ENCODE measurements at regions not wholly inside any gene's neighbourhood (a gene's known extent, or its start where the extent isn't known, plus 50 kb on each side); places are given as distances from the start of the nearest gene placed in this dataset.

DNA sequence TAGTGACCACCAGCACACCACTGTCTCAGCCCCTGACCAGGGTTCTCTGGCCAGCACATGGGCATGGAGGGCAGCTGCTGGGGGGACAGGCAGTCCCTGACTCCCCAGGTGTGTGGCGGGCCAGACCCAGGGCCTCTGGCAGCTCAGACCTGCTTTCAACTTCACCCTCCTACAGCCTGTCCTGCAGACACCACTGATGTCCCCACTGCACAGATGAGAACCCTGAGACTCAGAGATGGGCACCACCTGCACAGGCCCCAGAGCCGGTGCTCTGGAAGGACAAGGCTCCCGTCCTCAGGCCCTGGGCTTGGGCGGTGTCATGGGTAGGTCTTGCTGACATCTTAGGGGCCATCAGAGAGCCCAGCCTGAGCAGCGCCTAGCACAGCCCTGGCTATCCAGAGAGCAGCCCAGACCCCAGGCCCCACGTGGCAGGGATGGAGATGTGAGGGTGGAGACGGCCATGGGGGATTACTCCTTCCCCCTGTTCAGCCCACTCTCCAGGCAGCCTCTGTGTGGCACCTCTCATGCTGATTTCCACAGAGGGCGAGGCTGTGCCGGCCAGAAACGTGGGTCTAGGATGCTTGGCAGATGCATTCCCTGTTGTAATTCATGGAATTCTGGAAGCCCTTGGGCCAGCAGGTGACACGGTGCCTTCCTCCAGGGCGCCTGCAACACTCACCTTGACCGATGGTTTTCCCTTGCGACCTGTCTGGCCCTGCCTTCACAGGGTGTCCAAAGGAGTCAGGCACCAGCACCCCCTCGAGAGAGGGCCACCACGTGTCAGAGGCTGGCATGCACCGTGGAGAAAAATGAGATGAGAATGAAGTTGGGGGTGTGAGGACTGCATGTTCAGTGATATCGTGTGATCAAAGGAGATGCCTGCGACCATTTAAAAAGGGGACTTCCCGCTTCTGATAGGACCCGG lies 61.2 kb upstream of the GLI2 start:
- H3K23me2 ChIP-seq (ENCODE audit: low read depth, low read length): no peaks in the 10 kb centered on the region
- ChIA-PET POLR2A (ENCODE audit: partially characterized antibody) (interaction anchor here (0.9 to 3.0 kb wide), 2 partner anchors 15 to 400 kb away, joined by 3 to 9 read pairs; no protein-coding TSS in a partner anchor), CTCF (ENCODE audit: partially characterized antibody) (interaction anchor here (0.6 to 2.4 kb wide), 37 partner anchors 13 to 418 kb away, joined by 3 to 17 read pairs (median 4); no protein-coding TSS in a partner anchor)
- no peak overlapping the region; the same call in 1 of the 2 replicates for H4K8ac ChIP-seq (ENCODE audit: extremely low read depth, insufficient read depth, low read length)
- H3K4me1 ChIP-seq (replicated peaks in 1 of 4; ENCODE audit: control insufficient read depth in 3 of 4, insufficient read depth in 4 of 4, low read length in 3 of 4): peaks cover 0 to 6% (median 0%) of the 10 kb centered on the region in 4 experiments; a peak in 2 of 7 replicates
- DNase-seq (ENCODE audit: low read depth in 1 of 2, low spot score in 2 of 2): no peak
- no peak overlapping the region for H3K4ac ChIP-seq (replicated peaks; ENCODE audit: insufficient read length, low read depth, low read length)
- H4K91ac ChIP-seq (replicated peaks; ENCODE audit: insufficient read length, low read length): no peak overlapping the region
- H2BK120ac ChIP-seq (replicated peaks; ENCODE audit: low read depth, low read length): no peak overlapping the region
- H2AFZ ChIP-seq (ENCODE audit: low read length): no peak overlapping the region
- no peak overlapping the region for H3K23ac ChIP-seq (ENCODE audit: insufficient read length)
- no peak overlapping the region for H3K9ac ChIP-seq (replicated peaks in 1 of 4; ENCODE audit: extremely low read depth in 1 of 4, low read depth in 3 of 4, low read length in 3 of 4)
- H4K20me1 ChIP-seq (replicated peaks in 1 of 2; ENCODE audit: control insufficient read depth in 1 of 2, insufficient read depth in 2 of 2, low read length in 2 of 2): no peaks in the 10 kb centered on the region
- H2BK15ac ChIP-seq (ENCODE audit: low read length): no peak overlapping the region
- no peaks in the 10 kb centered on the region for H3K79me2 ChIP-seq (ENCODE audit: control insufficient read depth in 1 of 2, insufficient read depth in 2 of 2, low read length in 2 of 2)
- H4K5ac ChIP-seq (ENCODE audit: insufficient read length, low read depth, low read length): no peak overlapping the region
- no peak overlapping the region for H2BK20ac ChIP-seq (ENCODE audit: low read length)
- 86% methylated on average over 20 of the region's 21 CpGs; no CpG with 5 or more reads in 1 of the 2 experiments for WGBS, 2 experiments (ENCODE audit: extremely low coverage in 1 of 2, insufficient coverage in 1 of 2, insufficient read length in 1 of 2, insufficient replicate concordance in 2 of 2, low coverage in 1 of 2, low lambda C conversion rate in 2 of 2, missing lambda C conversion rate in 1 of 2)
- no peak overlapping the region for H3K4me2 ChIP-seq (ENCODE audit: insufficient read depth in 1 of 2, low read depth in 2 of 2, low read length in 2 of 2)
- no peak for FAIRE-seq
- H3K27ac ChIP-seq (ENCODE audit: low read depth, low read length): no peak overlapping the region
- H2BK12ac ChIP-seq (ENCODE audit: low read depth, low read length): no peak overlapping the region
- no peaks in the 10 kb centered on the region for H3K79me1 ChIP-seq (ENCODE audit: low read depth, low read length)
- H3K36me3 ChIP-seq (ENCODE audit: control insufficient read depth in 2 of 4, insufficient read depth in 4 of 4, low read length in 3 of 4): no peaks in the 10 kb centered on the region
- H3K27me3 ChIP-seq (replicated peaks in 1 of 4; ENCODE audit: control insufficient read depth in 3 of 4, extremely low read depth in 1 of 4, insufficient read depth in 3 of 4, low read length in 3 of 4): peaks cover 0 to 34% (median 25%) of the 10 kb centered on the region in 4 experiments; a peak in 6 of 7 replicates
- no peaks in the 10 kb centered on the region for H3K9me3 ChIP-seq (ENCODE audit: insufficient read depth in 2 of 2, low read depth in 1 of 2, low read length in 1 of 2)
- H2AK5ac ChIP-seq (ENCODE audit: low read depth, low read length): 0 out of 2 replicates have a peak overlapping the region, but pooled peaks have one; percentile 39
- H2BK5ac ChIP-seq (ENCODE audit: low read depth, low read length): no peak overlapping the region
- no peak overlapping the region for H3K18ac ChIP-seq (ENCODE audit: extremely low read depth, low read length)
- no peak overlapping the region for H3K56ac ChIP-seq (replicated peaks; ENCODE audit: insufficient read length, low read depth, low read length)
- no peak overlapping the region for H3K4me3 ChIP-seq (ENCODE audit: extremely low read depth in 1 of 4, insufficient read depth in 2 of 4, low read depth in 3 of 4, low read length in 4 of 4)
- no peak overlapping the region for H3K14ac ChIP-seq (ENCODE audit: insufficient read length)
- TF ChIP-seq TAF7 (optimal IDR thresholded peaks at IDR 0.05; ENCODE audit: borderline replicate concordance, low read depth, low read length): no peak
- TF ChIP-seq, protein P1, sequence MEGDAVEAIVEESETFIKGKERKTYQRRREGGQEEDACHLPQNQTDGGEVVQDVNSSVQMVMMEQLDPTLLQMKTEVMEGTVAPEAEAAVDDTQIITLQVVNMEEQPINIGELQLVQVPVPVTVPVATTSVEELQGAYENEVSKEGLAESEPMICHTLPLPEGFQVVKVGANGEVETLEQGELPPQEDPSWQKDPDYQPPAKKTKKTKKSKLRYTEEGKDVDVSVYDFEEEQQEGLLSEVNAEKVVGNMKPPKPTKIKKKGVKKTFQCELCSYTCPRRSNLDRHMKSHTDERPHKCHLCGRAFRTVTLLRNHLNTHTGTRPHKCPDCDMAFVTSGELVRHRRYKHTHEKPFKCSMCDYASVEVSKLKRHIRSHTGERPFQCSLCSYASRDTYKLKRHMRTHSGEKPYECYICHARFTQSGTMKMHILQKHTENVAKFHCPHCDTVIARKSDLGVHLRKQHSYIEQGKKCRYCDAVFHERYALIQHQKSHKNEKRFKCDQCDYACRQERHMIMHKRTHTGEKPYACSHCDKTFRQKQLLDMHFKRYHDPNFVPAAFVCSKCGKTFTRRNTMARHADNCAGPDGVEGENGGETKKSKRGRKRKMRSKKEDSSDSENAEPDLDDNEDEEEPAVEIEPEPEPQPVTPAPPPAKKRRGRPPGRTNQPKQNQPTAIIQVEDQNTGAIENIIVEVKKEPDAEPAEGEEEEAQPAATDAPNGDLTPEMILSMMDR (IDR thresholded peaks at IDR 0.05; ENCODE audit: control extremely low read depth in 1 of 3, insufficient read depth in 1 of 3, low read depth in 1 of 3, low read length in 3 of 3): no peak
- TF ChIP-seq POLR2A (IDR thresholded peaks at IDR 0.05; ENCODE audit: control extremely low read depth in 1 of 2, low read depth in 2 of 2, low read length in 2 of 2): no peak
- TF ChIP-seq ZNF274 (IDR thresholded peaks at IDR 0.05; ENCODE audit: borderline replicate concordance, extremely low read depth, low read length): no peak
- TF ChIP-seq, protein P2, sequence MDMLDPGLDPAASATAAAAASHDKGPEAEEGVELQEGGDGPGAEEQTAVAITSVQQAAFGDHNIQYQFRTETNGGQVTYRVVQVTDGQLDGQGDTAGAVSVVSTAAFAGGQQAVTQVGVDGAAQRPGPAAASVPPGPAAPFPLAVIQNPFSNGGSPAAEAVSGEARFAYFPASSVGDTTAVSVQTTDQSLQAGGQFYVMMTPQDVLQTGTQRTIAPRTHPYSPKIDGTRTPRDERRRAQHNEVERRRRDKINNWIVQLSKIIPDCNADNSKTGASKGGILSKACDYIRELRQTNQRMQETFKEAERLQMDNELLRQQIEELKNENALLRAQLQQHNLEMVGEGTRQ (IDR thresholded peaks at IDR 0.05; ENCODE audit: low read length): no peak
- no peak for TF ChIP-seq FOSL1 (IDR thresholded peaks at IDR 0.05; ENCODE audit: insufficient read depth, low read depth, low read length)
- TF ChIP-seq HDAC2 (IDR thresholded peaks at IDR 0.05; ENCODE audit: borderline replicate concordance in 1 of 2, low read depth in 2 of 2, low read length in 2 of 2): no peak
